CD8-positive, alpha-beta memory T cell (primary cell): ENCODE measurements at regions not wholly inside any gene's neighbourhood (a gene's known extent, or its start where the extent isn't known, plus 50 kb on each side); places are given as distances from the start of the nearest gene placed in this dataset.

ENCODE experiments used
- CTCF ChIA-PET: fragments of 350-600 bp; sonication (Branson Sonifier 250); formaldehyde crosslinking; loops from one replicate; lab custom pipeline; 2021; ENCODE audit warnings: antibody characterized with exemption; lab: Charles Lee
- POLR2A ChIA-PET: fragments of 350-600 bp; sonication (Branson Sonifier 250); formaldehyde crosslinking; loops from one replicate; lab custom pipeline; 2021; ENCODE audit warnings: antibody characterized with exemption; lab: Charles Lee
- DNase-seq, 5 donors: peaks; one replicate each; pipeline versions ENCODE4 v3.0.0 to v3.0.0-alpha.2; 2020 to 2022; ENCODE audit warnings: mixed read lengths in 1 of 5
- H3K27ac ChIP-seq: one replicate; pipeline ENCODE4 v1.7.0; 2013; ENCODE audit warnings: low read depth, mild to moderate bottlenecking, low read length, moderate library complexity
- H3K27me3 ChIP-seq: 2 replicates; pipeline ENCODE4 v1.7.0; 2013; ENCODE audit warnings: low read length, mild to moderate bottlenecking; ENCODE audit not compliant: insufficient read depth, poor library complexity, severe bottlenecking
- H3K36me3 ChIP-seq: 2 replicates; pipeline ENCODE4 v1.7.0; 2013; ENCODE audit warnings: mild to moderate bottlenecking, low read length, moderate library complexity; ENCODE audit not compliant: insufficient read depth
- H3K4me1 ChIP-seq: 2 replicates; pipeline ENCODE4 v1.7.0; 2013; ENCODE audit warnings: mild to moderate bottlenecking, low read length, moderate library complexity; ENCODE audit not compliant: insufficient read depth
- H3K4me3 ChIP-seq: 2 replicates; pipeline ENCODE4 v1.7.0; 2013; ENCODE audit warnings: mild to moderate bottlenecking, low read length
- H3K9me3 ChIP-seq: 2 replicates; pipeline ENCODE4 v1.7.0; 2013; ENCODE audit warnings: mild to moderate bottlenecking, low read length
- H3K27ac Mint-ChIP-seq, 8 donors: one replicate each; pipeline ENCODE4 v1.8.0; 2020 to 2021; ENCODE audit warnings: mixed read lengths in 8 of 8, mild to moderate bottlenecking in 6 of 8, inconsistent platforms in 3 of 8, moderate library complexity in 3 of 8
- H3K27me3 Mint-ChIP-seq, 2 donors: one replicate each; pipeline ENCODE4 v1.8.0; 2020 to 2021; ENCODE audit warnings: mixed read lengths in 2 of 2, mild to moderate bottlenecking in 1 of 2, moderate library complexity in 1 of 2
- H3K36me3 Mint-ChIP-seq, 3 donors: one replicate each; pipeline ENCODE4 v1.8.0; 2020 to 2021; ENCODE audit warnings: mixed read lengths in 3 of 3, inconsistent platforms in 1 of 3, mild to moderate bottlenecking in 1 of 3
- H3K4me1 Mint-ChIP-seq, 3 donors: one replicate each; pipeline ENCODE4 v1.8.0; 2020 to 2021; ENCODE audit warnings: mixed read lengths in 3 of 3, inconsistent platforms in 1 of 3, mild to moderate bottlenecking in 1 of 3
- H3K4me3 Mint-ChIP-seq, 7 donors: one replicate each; pipeline ENCODE4 v1.8.0; 2020 to 2021; ENCODE audit warnings: mixed read lengths in 7 of 7, mild to moderate bottlenecking in 6 of 7, moderate library complexity in 4 of 7, inconsistent platforms in 2 of 7
- H3K9me3 Mint-ChIP-seq, 5 donors: one replicate each; pipeline ENCODE4 v1.8.0; 2020 to 2022; ENCODE audit warnings: mixed read lengths in 5 of 5, mild to moderate bottlenecking in 3 of 5, moderate library complexity in 2 of 5, inconsistent platforms in 1 of 5

DNA sequence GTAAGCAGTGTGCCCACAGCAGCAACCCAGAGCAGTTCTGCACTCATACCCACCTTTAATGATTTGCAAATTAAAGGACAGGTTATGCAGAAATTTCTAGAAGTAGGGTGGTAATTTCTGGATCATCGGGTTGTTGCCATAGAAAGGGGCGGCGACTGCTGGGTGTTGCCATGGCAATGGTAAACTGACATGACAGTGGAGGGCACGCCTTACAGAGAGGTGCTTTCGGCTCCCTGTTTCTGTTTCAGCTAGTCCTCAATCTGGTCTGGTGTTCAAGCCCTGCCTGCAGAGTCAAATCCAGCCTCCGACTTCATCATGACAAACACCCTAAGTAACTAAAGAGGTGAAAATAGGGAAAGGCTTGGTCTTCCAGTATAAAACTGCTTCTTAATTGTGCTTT lies 667.7 kb downstream of the SOCS6 start:
- H3K27ac ChIP-seq: no peak overlapping the region
- Mint-ChIP-seq H3K36me3 (no peaks in the 10 kb centered on the region), H3K27ac (no peak overlapping the region), H3K4me1 (no peaks in the 10 kb centered on the region), H3K9me3 (peaks cover 0 to 9% (median 4%) of the 10 kb centered on the region in 5 donors), H3K27me3 (no peaks in the 10 kb centered on the region), H3K4me3 (no peak overlapping the region)
- H3K36me3 ChIP-seq: no peaks in the 10 kb centered on the region
- no peak for DNase-seq
- H3K27me3 ChIP-seq: no peaks in the 10 kb centered on the region
- no peaks in the 10 kb centered on the region for H3K9me3 ChIP-seq
- POLR2A ChIA-PET: no interaction called here
- CTCF ChIA-PET: no interaction called here
- no peaks in the 10 kb centered on the region for H3K4me1 ChIP-seq
- no peak overlapping the region for H3K4me3 ChIP-seq

DNA sequence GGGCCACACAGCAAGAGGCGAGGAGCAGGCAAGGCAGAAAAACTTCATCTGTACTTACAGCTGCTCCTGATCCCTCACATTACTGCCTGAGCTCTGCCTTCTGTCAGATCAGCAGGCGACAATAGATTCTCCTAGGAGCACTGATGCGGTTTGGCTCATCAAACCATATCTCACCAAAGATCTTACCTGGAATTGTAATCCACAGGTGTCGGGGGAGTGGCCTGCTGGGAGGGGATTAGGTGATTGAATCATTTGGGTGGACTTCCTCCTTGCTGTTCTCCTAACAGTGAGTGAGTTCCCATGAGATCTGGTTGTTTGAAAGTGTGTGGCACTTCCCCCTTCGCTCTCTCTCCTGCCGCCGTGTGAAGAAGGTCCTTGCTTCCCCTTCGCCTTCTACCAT lies 647.3 kb downstream of the SOCS6 start:
- no peaks in the 10 kb centered on the region for H3K4me1 Mint-ChIP-seq
- H3K36me3 ChIP-seq: no peaks in the 10 kb centered on the region
- no peak overlapping the region for H3K27ac Mint-ChIP-seq
- H3K9me3 Mint-ChIP-seq: peaks cover 0 to 5% (median 3%) of the 10 kb centered on the region in 5 donors
- no peak overlapping the region for H3K4me3 Mint-ChIP-seq
- no peaks in the 10 kb centered on the region for H3K9me3 ChIP-seq
- no peaks in the 10 kb centered on the region for H3K36me3 Mint-ChIP-seq
- H3K4me3 ChIP-seq: no peak overlapping the region
- DNase-seq: no peak
- POLR2A ChIA-PET: no interaction called here
- no peaks in the 10 kb centered on the region for H3K27me3 Mint-ChIP-seq
- no peaks in the 10 kb centered on the region for H3K27me3 ChIP-seq
- CTCF ChIA-PET: no interaction called here
- no peaks in the 10 kb centered on the region for H3K4me1 ChIP-seq
- no peak overlapping the region for H3K27ac ChIP-seq

DNA sequence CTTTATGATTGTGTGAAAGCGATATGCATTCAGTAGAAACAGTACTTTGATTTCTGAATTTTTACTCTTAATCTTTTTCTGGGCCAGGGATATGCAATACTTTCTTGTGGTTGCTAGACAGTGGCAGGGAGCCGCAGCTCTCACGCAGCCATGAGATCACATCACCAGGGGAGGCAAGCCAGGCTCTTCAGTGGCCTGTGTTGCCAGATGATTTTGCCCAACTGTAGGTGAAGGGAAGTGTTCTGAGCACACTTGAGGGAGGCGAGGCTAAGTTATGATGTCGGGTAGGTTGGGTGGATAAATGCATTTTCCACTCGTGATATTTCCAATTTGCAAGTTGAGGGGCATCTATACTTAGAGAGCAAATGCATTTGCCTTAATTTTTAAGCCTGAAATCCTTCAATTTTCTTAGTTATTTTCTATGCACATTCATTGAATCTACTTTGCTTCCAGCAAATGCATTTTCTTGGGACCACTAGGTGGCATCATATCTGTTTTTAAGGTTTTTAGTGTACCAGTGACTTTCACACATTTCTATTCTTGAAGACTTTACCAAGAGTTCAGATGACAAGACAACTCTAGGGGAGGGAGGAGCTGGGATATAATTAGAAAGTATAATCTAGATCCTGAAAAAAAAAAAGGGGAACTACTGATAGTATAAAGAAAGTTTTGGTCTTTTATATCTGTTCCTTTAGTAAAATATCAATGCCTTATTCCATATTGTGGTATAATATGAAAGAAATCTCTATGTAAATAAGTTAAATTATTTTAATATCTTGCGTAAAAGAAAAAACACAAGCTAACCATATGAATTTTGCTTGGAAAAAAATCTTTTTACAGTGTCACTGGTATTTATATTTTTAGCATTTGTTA lies 643.3 kb downstream of the SOCS6 start:
- no peaks in the 10 kb centered on the region for H3K27me3 Mint-ChIP-seq
- Histone ChIP-seq H3K36me3 (no peaks in the 10 kb centered on the region), H3K27ac (no peak overlapping the region), H3K27me3 (no peaks in the 10 kb centered on the region), H3K9me3 (no peaks in the 10 kb centered on the region), H3K4me1 (no peaks in the 10 kb centered on the region), H3K4me3 (no peak overlapping the region)
- H3K9me3 Mint-ChIP-seq: peaks cover 2 to 8% (median 4%) of the 10 kb centered on the region in 5 donors
- H3K4me3 Mint-ChIP-seq: no peak overlapping the region
- ChIA-PET POLR2A (no interaction called here), CTCF (no interaction called here)
- H3K27ac Mint-ChIP-seq: no peak overlapping the region
- DNase-seq: peak in 1 of 5 donors; percentile 21
- H3K4me1 Mint-ChIP-seq: no peaks in the 10 kb centered on the region
- no peaks in the 10 kb centered on the region for H3K36me3 Mint-ChIP-seq

DNA sequence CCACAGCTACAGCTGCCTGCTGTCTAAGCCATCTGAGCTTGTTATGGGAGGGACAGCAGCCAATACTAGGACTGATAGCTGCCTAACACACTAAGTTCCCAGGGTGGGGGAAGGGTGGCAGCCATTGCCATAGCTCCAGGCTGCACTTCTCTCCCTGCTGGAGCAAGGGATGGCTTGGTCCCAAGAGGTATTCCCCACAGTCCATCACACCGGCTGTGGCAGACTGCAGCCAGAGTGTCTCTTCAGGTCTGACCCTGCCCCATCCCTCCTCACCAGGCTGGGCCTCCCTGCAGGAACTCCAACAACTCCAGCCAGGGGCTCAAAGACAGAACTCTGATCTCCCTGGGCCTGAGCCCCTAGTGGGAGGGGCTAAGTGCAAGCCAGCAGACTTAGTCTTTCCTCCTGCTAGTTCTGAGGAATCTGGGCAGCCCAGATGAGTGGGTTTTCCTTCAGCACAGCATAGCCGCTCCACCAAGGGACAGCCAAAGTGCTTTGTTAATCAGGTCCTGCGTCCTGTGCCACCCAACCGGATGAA lies 632.1 kb downstream of the SOCS6 start:
- H3K9me3 Mint-ChIP-seq: peaks cover 6 to 18% (median 9%) of the 10 kb centered on the region in 5 donors
- no peaks in the 10 kb centered on the region for H3K4me1 Mint-ChIP-seq
- H3K27ac Mint-ChIP-seq: no peak overlapping the region
- CTCF ChIA-PET: no interaction called here
- DNase-seq: no peak
- POLR2A ChIA-PET: no interaction called here
- Histone ChIP-seq H3K4me1 (no peaks in the 10 kb centered on the region), H3K4me3 (no peak overlapping the region), H3K9me3 (no peaks in the 10 kb centered on the region), H3K27me3 (no peaks in the 10 kb centered on the region), H3K27ac (no peak overlapping the region), H3K36me3 (no peaks in the 10 kb centered on the region)
- no peaks in the 10 kb centered on the region for H3K36me3 Mint-ChIP-seq
- no peaks in the 10 kb centered on the region for H3K27me3 Mint-ChIP-seq
- H3K4me3 Mint-ChIP-seq: no peak overlapping the region

DNA sequence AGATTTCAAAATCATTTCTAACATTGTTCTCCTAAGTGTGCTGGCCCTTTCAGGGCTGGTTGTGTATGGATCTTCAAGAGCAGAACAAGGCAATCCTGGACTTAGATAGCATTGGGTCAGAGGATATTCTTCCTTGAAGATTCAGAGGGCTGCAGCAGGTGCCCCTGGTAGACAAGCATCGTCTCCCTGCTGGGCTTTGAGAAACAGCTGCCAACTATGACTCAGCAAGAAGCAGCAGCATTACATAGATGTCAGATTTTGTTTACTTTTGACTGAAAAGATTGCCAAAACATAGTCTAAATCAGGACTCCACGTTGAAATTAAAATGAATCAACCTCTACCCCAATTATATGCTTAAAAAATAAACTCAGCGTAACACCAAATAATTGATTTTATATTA lies 618.8 kb downstream of the SOCS6 start:
- Histone ChIP-seq H3K4me3 (no peak overlapping the region), H3K36me3 (no peaks in the 10 kb centered on the region), H3K27ac (no peak overlapping the region), H3K4me1 (no peaks in the 10 kb centered on the region), H3K27me3 (no peaks in the 10 kb centered on the region), H3K9me3 (no peaks in the 10 kb centered on the region)
- Mint-ChIP-seq H3K4me1 (no peaks in the 10 kb centered on the region), H3K36me3 (peaks cover 0 to under 1% (median 0%) of the 10 kb centered on the region in 3 donors), H3K9me3 (peaks cover 3 to 18% (median 8%) of the 10 kb centered on the region in 5 donors), H3K27me3 (no peaks in the 10 kb centered on the region), H3K4me3 (no peak overlapping the region), H3K27ac (no peak overlapping the region)
- no peak for DNase-seq
- ChIA-PET POLR2A (no interaction called here), CTCF (no interaction called here)

DNA sequence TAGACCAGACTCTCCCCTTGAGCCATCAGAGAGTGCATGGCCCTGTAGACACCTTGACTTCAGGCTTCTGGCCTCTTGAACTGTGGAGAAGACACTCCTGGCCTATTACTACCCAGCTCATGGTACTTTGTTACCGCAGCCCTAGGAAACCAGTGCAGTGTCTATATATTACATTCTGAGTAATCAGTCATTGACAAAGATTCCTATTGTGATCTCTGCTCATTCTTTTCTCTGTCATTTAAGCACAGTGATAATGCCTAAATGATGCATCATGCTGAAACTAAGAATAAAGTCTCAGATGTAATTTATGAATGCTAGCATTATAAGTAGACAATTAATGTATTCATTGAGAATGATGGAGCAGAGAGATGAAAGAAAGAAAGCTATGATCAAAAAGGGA lies 603.5 kb downstream of the SOCS6 start:
- ChIA-PET POLR2A (no interaction called here), CTCF (no interaction called here)
- no peak overlapping the region for H3K27ac ChIP-seq
- no peaks in the 10 kb centered on the region for H3K27me3 ChIP-seq
- H3K9me3 ChIP-seq: no peaks in the 10 kb centered on the region
- Mint-ChIP-seq H3K4me1 (no peaks in the 10 kb centered on the region), H3K9me3 (peaks cover 3 to 15% (median 10%) of the 10 kb centered on the region in 5 donors), H3K27ac (no peak overlapping the region), H3K4me3 (no peak overlapping the region), H3K27me3 (no peaks in the 10 kb centered on the region), H3K36me3 (no peaks in the 10 kb centered on the region)
- no peak for DNase-seq
- H3K36me3 ChIP-seq: no peaks in the 10 kb centered on the region
- no peaks in the 10 kb centered on the region for H3K4me1 ChIP-seq
- no peak overlapping the region for H3K4me3 ChIP-seq

DNA sequence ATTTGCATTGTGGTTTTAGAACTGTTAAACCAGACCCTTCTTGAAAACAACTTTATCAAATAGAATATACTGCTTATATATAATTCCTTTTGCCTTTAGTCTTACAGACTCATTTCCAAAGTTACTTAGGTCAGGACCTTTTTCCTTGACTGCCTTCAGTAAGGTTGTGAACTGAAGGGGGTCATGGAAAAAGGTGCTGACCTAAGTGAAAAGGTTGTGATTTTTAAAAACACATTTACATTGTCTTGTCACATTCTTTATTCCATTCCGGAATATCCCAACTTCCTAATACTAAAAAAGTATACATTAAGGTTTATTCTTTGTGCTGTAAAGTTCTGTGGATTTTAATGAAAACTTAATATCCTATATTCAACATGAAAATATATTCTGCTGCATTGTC lies 581.4 kb downstream of the SOCS6 start:
- ChIA-PET POLR2A (no interaction called here), CTCF (no interaction called here)
- H3K4me3 Mint-ChIP-seq: no peak overlapping the region
- no peaks in the 10 kb centered on the region for H3K27me3 ChIP-seq
- DNase-seq: no peak
- no peaks in the 10 kb centered on the region for H3K4me1 Mint-ChIP-seq
- H3K27ac ChIP-seq: no peak overlapping the region
- no peak overlapping the region for H3K27ac Mint-ChIP-seq
- no peaks in the 10 kb centered on the region for H3K4me1 ChIP-seq
- no peaks in the 10 kb centered on the region for H3K36me3 Mint-ChIP-seq
- H3K36me3 ChIP-seq: no peaks in the 10 kb centered on the region
- H3K9me3 ChIP-seq: no peaks in the 10 kb centered on the region
- H3K9me3 Mint-ChIP-seq: peaks cover under 1 to 20% (median 2%) of the 10 kb centered on the region in 5 donors
- no peak overlapping the region for H3K4me3 ChIP-seq
- no peaks in the 10 kb centered on the region for H3K27me3 Mint-ChIP-seq

DNA sequence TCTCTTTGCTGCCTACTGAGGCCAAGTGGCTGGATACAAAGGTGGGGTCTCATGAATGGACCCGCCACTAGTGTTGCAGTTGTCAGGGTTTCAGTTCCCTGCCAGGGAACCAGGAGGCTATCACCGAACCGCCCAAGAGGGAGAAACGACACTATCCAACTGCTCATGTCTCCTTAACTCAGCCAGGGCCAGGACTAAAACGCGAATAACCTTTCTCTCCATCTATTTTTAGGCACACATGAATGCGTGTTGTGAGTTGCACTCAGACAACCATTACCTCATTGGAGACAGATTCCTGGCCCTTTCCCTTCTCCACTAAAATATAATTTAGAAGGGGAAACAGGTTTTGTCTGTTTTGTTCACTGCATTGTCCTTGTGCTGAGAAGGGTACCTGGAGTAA lies 559.5 kb downstream of the SOCS6 start:
- Histone ChIP-seq H3K4me1 (no peaks in the 10 kb centered on the region), H3K9me3 (no peaks in the 10 kb centered on the region), H3K27ac (no peak overlapping the region), H3K27me3 (no peaks in the 10 kb centered on the region), H3K36me3 (no peaks in the 10 kb centered on the region), H3K4me3 (no peak overlapping the region)
- ChIA-PET POLR2A (no interaction called here), CTCF (no interaction called here)
- Mint-ChIP-seq H3K4me1 (no peaks in the 10 kb centered on the region), H3K27ac (no peak overlapping the region), H3K4me3 (no peak overlapping the region), H3K9me3 (peaks cover 0 to 13% (median 2%) of the 10 kb centered on the region in 5 donors), H3K27me3 (no peaks in the 10 kb centered on the region), H3K36me3 (no peaks in the 10 kb centered on the region)
- no peak for DNase-seq
